Right lobe of liver (tissue), 6 donors: ENCODE measurements at regions not wholly inside any gene's neighbourhood (a gene's known extent, or its start where the extent isn't known, plus 50 kb on each side); places are given as distances from the start of the nearest gene placed in this dataset.

Source experiments
- ATAC-seq, 4 donors: fragments of 200-7000 bp; cut with Tn5 transposase; one replicate each; pipeline ENCODE4 v1.9.1; 2020; ENCODE audit warnings: mild to moderate bottlenecking in 4 of 4, moderate library complexity in 4 of 4
- DNase-seq, 3 donors: peaks; one replicate each; pipeline ENCODE4 v3.0.0-alpha.2; 2020
- H3K27ac ChIP-seq, 3 donors: fragments of 200-600 bp; one replicate each; pipeline ENCODE4 v1.8.0; 2022
- H3K27me3 ChIP-seq, 2 donors: fragments of 200-600 bp; one replicate each; pipeline ENCODE4 v1.8.0; 2022
- H3K36me3 ChIP-seq, 4 donors: fragments of 200-600 bp; sonication (generic) in 1 of 4; one replicate each; pipeline versions ENCODE4 v1.5.1 to v1.8.0; 2017 to 2022; ENCODE audit warnings: control low read depth in 1 of 4
- H3K4me1 ChIP-seq, 4 donors: fragments of 200-600 bp; sonication (generic) in 1 of 4; one replicate each; pipeline versions ENCODE4 v1.5.1 to v1.8.0; 2017 to 2022; ENCODE audit warnings: control low read depth in 1 of 4
- H3K4me3 ChIP-seq, 3 donors: fragments of 200-600 bp; one replicate each; pipeline ENCODE4 v1.8.0; 2022
- H3K9me3 ChIP-seq, 4 donors: fragments of 200-600 bp; sonication (generic) in 1 of 4; one replicate each; pipeline versions ENCODE4 v1.5.1 to v1.8.0; 2017 to 2022; ENCODE audit warnings: control low read depth in 1 of 4
- CTCF ChIP-seq, 4 donors: fragments of 200-600 bp in 3 of 4; fragments of 450-650 bp in 1 of 4; IDR thresholded peaks; one replicate each; pipeline versions ENCODE4 v1.5.1 to v1.8.0; 2016 to 2022; ENCODE audit warnings: antibody characterized with exemption in 4 of 4, mild to moderate bottlenecking in 2 of 4
- POLR2A ChIP-seq: fragments of 450-650 bp; IDR thresholded peaks from one replicate; pipeline ENCODE4 v1.6.1; 2017; ENCODE audit warnings: antibody characterized with exemption, mild to moderate bottlenecking
- WGBS: methylation state at CpG from one replicate; pipeline ENCODE4 v1.1.6; 2018; ENCODE audit warnings: low coverage, low lambda C conversion rate; ENCODE audit not compliant: insufficient coverage; ENCODE audit errors: missing lambda C conversion rate; 5-methylcytosine and 5-hydroxymethylcytosine counted together
- intact Hi-C, 2 donors: fragments of 100-400 bp; cut with DNase I; formaldehyde crosslinking; loops; one replicate each; pipeline versions ENCODE4 v1.11.2 to v1.14.1; 2022
- donor health status: DM: no; HTN: yes; CAD: no.
- donor health status: DM: no; HTN: no; CAD: no.
- donor health status: DM: no; HTN: no; CAD: no.
- donor health status: DM: no; HTN: yes; CAD: no.
- donor health status: DM: no; HTN: yes; CAD: no.

- no peak overlapping the region for H3K4me3 ChIP-seq
- TF ChIP-seq CTCF (IDR thresholded peaks at IDR 0.05) (no peak), POLR2A (no peak)
- no peak for ATAC-seq
- H3K4me1 ChIP-seq, result no peaks in the 10 kb centered on the region
- intact Hi-C loops, result no loop called here
- 52% methylated on average over 2 of the region's 2 CpGs for WGBS
- H3K9me3 ChIP-seq, result no peaks in the 10 kb centered on the region
- DNase-seq, result no peak
- H3K27me3 ChIP-seq, result no peaks in the 10 kb centered on the region
- no peak overlapping the region for H3K27ac ChIP-seq
- peaks cover 0 to 5% (median 0%) of the 10 kb centered on the region in 4 donors for H3K36me3 ChIP-seq
Observed at GRCh38 chr3:189080745-189081144, 91.0 kb upstream of the TPRG1 start.

GRCh38 chr3:189082666-189083427 lies 88.9 kb upstream of the TPRG1 start:
- WGBS, result 84% methylated on average over 5 of the region's 7 CpGs
- Histone ChIP-seq H3K9me3 (no peaks in the 10 kb centered on the region), H3K4me3 (no peak overlapping the region), H3K27me3 (no peaks in the 10 kb centered on the region), H3K4me1 (no peaks in the 10 kb centered on the region), H3K36me3 (peaks cover 0 to 5% (median 0%) of the 10 kb centered on the region in 4 donors), H3K27ac (no peak overlapping the region)
- ATAC-seq, result no peak
- TF ChIP-seq POLR2A (no peak), CTCF (IDR thresholded peaks at IDR 0.05) (no peak)
- intact Hi-C loops, result no loop called here
- no peak for DNase-seq

- Histone ChIP-seq H3K36me3 (peaks cover 0 to 5% (median 0%) of the 10 kb centered on the region in 4 donors), H3K4me1 (no peaks in the 10 kb centered on the region), H3K27ac (no peak overlapping the region), H3K27me3 (no peaks in the 10 kb centered on the region), H3K9me3 (no peaks in the 10 kb centered on the region), H3K4me3 (no peak overlapping the region)
- TF ChIP-seq CTCF (IDR thresholded peaks at IDR 0.05) (no peak), POLR2A (no peak)
- peak in 3 of 4 donors; percentile 40 to 68 (median 48) for ATAC-seq
- WGBS, result 70% methylated on average over 4 of the region's 4 CpGs
- DNase-seq, result no peak
- intact Hi-C loops, result no loop called here
Observed at GRCh38 chr3:189084620-189085019, 87.2 kb upstream of the TPRG1 start.

GRCh38 chr3:189092547-189092946 lies 79.2 kb upstream of the TPRG1 start:
- H3K36me3 ChIP-seq, result no peaks in the 10 kb centered on the region
- DNase-seq (no peak), ATAC-seq (no peak)
- TF ChIP-seq POLR2A (no peak), CTCF (IDR thresholded peaks at IDR 0.05) (no peak)
- intact Hi-C loops, result no loop called here
- H3K27ac ChIP-seq, result no peak overlapping the region
- no peak overlapping the region for H3K4me3 ChIP-seq
- peaks cover 0 to under 1% (median under 1%) of the 10 kb centered on the region in 4 donors for H3K4me1 ChIP-seq
- H3K27me3 ChIP-seq, result no peaks in the 10 kb centered on the region
- no peaks in the 10 kb centered on the region for H3K9me3 ChIP-seq
- WGBS, result 98% methylated on average over 3 of the region's 4 CpGs
